ENCODE measurements at regions not wholly inside any gene's neighbourhood (a gene's known extent, or its start where the extent isn't known, plus 50 kb on each side); places are given as distances from the start of the nearest gene placed in this dataset.
"Not testable (repeated sequence)": the region's sequence is repeated elsewhere in the genome, so short reads cannot be mapped to it uniquely, and the experiment has no call there.

- no peak for DNase-seq (ENCODE audit: extremely low spot score)
These were observed 992.6 kb downstream of the PCDH9 start for GRCh38 chr13:66237411-66238062.

GRCh38 chr13:66234159-66234558 is 996.0 kb downstream of the PCDH9 start:
- Histone ChIP-seq H3K4me1 (ENCODE audit: insufficient read depth) (no peaks in the 10 kb centered on the region), H3K4me3 (ENCODE audit: low read depth, low read length) (no peak overlapping the region), H3K36me3 (ENCODE audit: insufficient read depth) (no peaks in the 10 kb centered on the region), H3K27ac (ENCODE audit: low read depth) (no peak overlapping the region)
- DNase-seq (ENCODE audit: extremely low spot score) = no peak
- 66% methylated on average over 1 of the region's 1 CpG for WGBS

More at GRCh38 chr13:66237411-66238062, 992.6 kb downstream of the PCDH9 start:
- Histone ChIP-seq H3K4me1 (ENCODE audit: insufficient read depth) (no peaks in the 10 kb centered on the region), H3K36me3 (ENCODE audit: insufficient read depth) (no peaks in the 10 kb centered on the region), H3K4me3 (ENCODE audit: low read depth, low read length) (no peak overlapping the region), H3K27ac (ENCODE audit: low read depth) (no peak overlapping the region)
- 77% methylated on average over 4 of the region's 4 CpGs for WGBS

GRCh38 chr13:66231958-66232357 is 998.2 kb downstream of the PCDH9 start:
- DNase-seq (ENCODE audit: extremely low spot score); H3K36me3 ChIP-seq (ENCODE audit: insufficient read depth); H3K27ac ChIP-seq (ENCODE audit: low read depth); H3K4me1 ChIP-seq (ENCODE audit: insufficient read depth); H3K4me3 ChIP-seq (ENCODE audit: low read depth, low read length): not testable (repeated sequence)
- WGBS = 95% methylated on average over 5 of the region's 6 CpGs

- Histone ChIP-seq H3K4me3 (ENCODE audit: low read depth, low read length) (no peak overlapping the region), H3K4me1 (ENCODE audit: insufficient read depth) (no peaks in the 10 kb centered on the region), H3K36me3 (ENCODE audit: insufficient read depth) (no peaks in the 10 kb centered on the region), H3K27ac (ENCODE audit: low read depth) (no peak overlapping the region)
- DNase-seq (ENCODE audit: extremely low spot score) = no peak
- 81% methylated on average over 2 of the region's 2 CpGs for WGBS
These were observed 1005.1 kb downstream of the PCDH9 start for GRCh38 chr13:66225072-66225471.

- no peak for DNase-seq (ENCODE audit: extremely low spot score)
- no peak overlapping the region for H3K27ac ChIP-seq (ENCODE audit: low read depth)
- H3K4me3 ChIP-seq (ENCODE audit: low read depth, low read length) = no peak overlapping the region
- no peaks in the 10 kb centered on the region for H3K4me1 ChIP-seq (ENCODE audit: insufficient read depth)
- no peaks in the 10 kb centered on the region for H3K36me3 ChIP-seq (ENCODE audit: insufficient read depth)
- 52% methylated on average over 2 of the region's 2 CpGs for WGBS
These were observed 1005.5 kb downstream of the PCDH9 start for GRCh38 chr13:66224663-66225062.

GRCh38 chr13:66222926-66223325 is 1007.2 kb downstream of the PCDH9 start:
- DNase-seq (ENCODE audit: extremely low spot score) = no peak
- H3K4me1 ChIP-seq (ENCODE audit: insufficient read depth) = no peaks in the 10 kb centered on the region
- 84% methylated on average over 4 of the region's 4 CpGs for WGBS
- H3K4me3 ChIP-seq (ENCODE audit: low read depth, low read length) = no peak overlapping the region
- no peak overlapping the region for H3K27ac ChIP-seq (ENCODE audit: low read depth)
- no peaks in the 10 kb centered on the region for H3K36me3 ChIP-seq (ENCODE audit: insufficient read depth)

- H3K4me3 ChIP-seq (ENCODE audit: low read depth, low read length) = no peak overlapping the region
- H3K4me1 ChIP-seq (ENCODE audit: insufficient read depth) = no peaks in the 10 kb centered on the region
- no peak overlapping the region for H3K27ac ChIP-seq (ENCODE audit: low read depth)
- no peaks in the 10 kb centered on the region for H3K36me3 ChIP-seq (ENCODE audit: insufficient read depth)
- WGBS = 80% methylated on average over 4 of the region's 4 CpGs
- no peak for DNase-seq (ENCODE audit: extremely low spot score)
These were observed 1008.0 kb downstream of the PCDH9 start for GRCh38 chr13:66222127-66222526.

- Histone ChIP-seq H3K36me3 (ENCODE audit: insufficient read depth) (no peaks in the 10 kb centered on the region), H3K27ac (ENCODE audit: low read depth) (no peak overlapping the region), H3K4me3 (ENCODE audit: low read depth, low read length) (no peak overlapping the region), H3K4me1 (ENCODE audit: insufficient read depth) (no peaks in the 10 kb centered on the region)
- DNase-seq (ENCODE audit: extremely low spot score) = no peak
- 86% methylated on average over 1 of the region's 1 CpG for WGBS
These were observed 1010.6 kb downstream of the PCDH9 start for GRCh38 chr13:66219506-66219905.

- no peaks in the 10 kb centered on the region for H3K4me1 ChIP-seq (ENCODE audit: insufficient read depth)
- DNase-seq (ENCODE audit: extremely low spot score) = no peak
- H3K27ac ChIP-seq (ENCODE audit: low read depth) = no peak overlapping the region
- no peaks in the 10 kb centered on the region for H3K36me3 ChIP-seq (ENCODE audit: insufficient read depth)
- no peak overlapping the region for H3K4me3 ChIP-seq (ENCODE audit: low read depth, low read length)
These were observed 1011.6 kb downstream of the PCDH9 start for GRCh38 chr13:66218583-66218982.

- no peak overlapping the region for H3K4me3 ChIP-seq (ENCODE audit: low read depth, low read length)
- H3K4me1 ChIP-seq (ENCODE audit: insufficient read depth) = no peaks in the 10 kb centered on the region
- no peaks in the 10 kb centered on the region for H3K36me3 ChIP-seq (ENCODE audit: insufficient read depth)
- WGBS = 53% methylated on average over 6 of the region's 6 CpGs
- no peak overlapping the region for H3K27ac ChIP-seq (ENCODE audit: low read depth)
- DNase-seq (ENCODE audit: extremely low spot score) = no peak
These were observed 1013.4 kb downstream of the PCDH9 start for GRCh38 chr13:66216728-66217127.

- H3K27ac ChIP-seq (ENCODE audit: low read depth) = no peak overlapping the region
- no peak for DNase-seq (ENCODE audit: extremely low spot score)
- no peaks in the 10 kb centered on the region for H3K4me1 ChIP-seq (ENCODE audit: insufficient read depth)
- no peaks in the 10 kb centered on the region for H3K36me3 ChIP-seq (ENCODE audit: insufficient read depth)
- no peak overlapping the region for H3K4me3 ChIP-seq (ENCODE audit: low read depth, low read length)
These were observed 1015.7 kb downstream of the PCDH9 start for GRCh38 chr13:66214467-66214866.

GRCh38 chr13:66212511-66212910 is 1017.6 kb downstream of the PCDH9 start:
- H3K4me3 ChIP-seq (ENCODE audit: low read depth, low read length) = no peak overlapping the region
- 98% methylated on average over 1 of the region's 1 CpG for WGBS
- no peak for DNase-seq (ENCODE audit: extremely low spot score)
- no peaks in the 10 kb centered on the region for H3K36me3 ChIP-seq (ENCODE audit: insufficient read depth)
- H3K27ac ChIP-seq (ENCODE audit: low read depth) = no peak overlapping the region
- H3K4me1 ChIP-seq (ENCODE audit: insufficient read depth) = no peaks in the 10 kb centered on the region

GRCh38 chr13:66210677-66211076 is 1019.5 kb downstream of the PCDH9 start:
- no peak for DNase-seq (ENCODE audit: extremely low spot score)
- Histone ChIP-seq H3K36me3 (ENCODE audit: insufficient read depth) (no peaks in the 10 kb centered on the region), H3K4me1 (ENCODE audit: insufficient read depth) (no peaks in the 10 kb centered on the region), H3K4me3 (ENCODE audit: low read depth, low read length) (no peak overlapping the region), H3K27ac (ENCODE audit: low read depth) (no peak overlapping the region)
- 53% methylated on average over 3 of the region's 3 CpGs for WGBS

- Histone ChIP-seq H3K36me3 (ENCODE audit: insufficient read depth) (no peaks in the 10 kb centered on the region), H3K4me3 (ENCODE audit: low read depth, low read length) (no peak overlapping the region), H3K27ac (ENCODE audit: low read depth) (no peak overlapping the region), H3K4me1 (ENCODE audit: insufficient read depth) (no peaks in the 10 kb centered on the region)
- DNase-seq (ENCODE audit: extremely low spot score) = no peak
- WGBS = 64% methylated on average over 3 of the region's 3 CpGs
These were observed 1021.5 kb downstream of the PCDH9 start for GRCh38 chr13:66208589-66208988.

- DNase-seq (ENCODE audit: extremely low spot score) = no peak
- Histone ChIP-seq H3K4me3 (ENCODE audit: low read depth, low read length) (no peak overlapping the region), H3K36me3 (ENCODE audit: insufficient read depth) (no peaks in the 10 kb centered on the region), H3K27ac (ENCODE audit: low read depth) (no peak overlapping the region), H3K4me1 (ENCODE audit: insufficient read depth) (no peaks in the 10 kb centered on the region)
- 58% methylated on average over 1 of the region's 1 CpG for WGBS
These were observed 1022.5 kb downstream of the PCDH9 start for GRCh38 chr13:66207610-66208009.
